Esophagus muscularis mucosa (tissue), 3 donors: ENCODE measurements at regions not wholly inside any gene's neighbourhood (a gene's known extent, or its start where the extent isn't known, plus 50 kb on each side); places are given as distances from the start of the nearest gene placed in this dataset.

Experiments used
- POLR2A ChIP-seq: fragments of 450-650 bp; IDR thresholded peaks from one replicate; pipeline ENCODE4 v1.6.1; 2017; ENCODE audit warnings: antibody characterized with exemption, moderate library complexity, mild to moderate bottlenecking, low read depth
- TF ChIP-seq, protein P1 (sequence below), 3 experiments: fragments of 200-600 bp in 2 of 3; fragments of 450-650 bp in 1 of 3; sonication (generic) in 2 of 3; IDR thresholded peaks; one replicate each; pipeline ENCODE4 v1.5.1; 2017 to 2019; ENCODE audit warnings: antibody characterized with exemption in 3 of 3, mild to moderate bottlenecking in 2 of 3, moderate library complexity in 1 of 3

DNA sequence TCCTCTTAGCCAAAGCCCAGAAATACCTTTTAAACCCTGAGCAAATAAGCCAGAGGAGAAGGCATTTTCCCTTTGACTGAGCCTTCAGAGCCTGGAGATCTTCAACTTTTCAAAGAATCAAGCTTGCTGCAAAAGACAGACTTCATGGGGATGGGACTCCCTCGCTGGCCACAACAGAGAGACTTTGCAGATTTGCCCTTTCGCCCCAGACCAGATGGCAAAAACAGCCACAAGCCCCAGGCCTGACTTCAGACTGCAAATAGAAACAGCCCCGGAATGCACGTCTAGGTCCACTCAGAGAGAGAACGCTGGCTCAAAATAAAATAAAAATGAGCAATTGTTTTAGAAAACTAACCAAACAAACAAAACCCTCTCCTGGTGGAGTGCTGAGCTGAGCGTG is 114.6 kb upstream of the MED13L start:
- TF ChIP-seq POLR2A: no peak
- TF ChIP-seq, protein P1, sequence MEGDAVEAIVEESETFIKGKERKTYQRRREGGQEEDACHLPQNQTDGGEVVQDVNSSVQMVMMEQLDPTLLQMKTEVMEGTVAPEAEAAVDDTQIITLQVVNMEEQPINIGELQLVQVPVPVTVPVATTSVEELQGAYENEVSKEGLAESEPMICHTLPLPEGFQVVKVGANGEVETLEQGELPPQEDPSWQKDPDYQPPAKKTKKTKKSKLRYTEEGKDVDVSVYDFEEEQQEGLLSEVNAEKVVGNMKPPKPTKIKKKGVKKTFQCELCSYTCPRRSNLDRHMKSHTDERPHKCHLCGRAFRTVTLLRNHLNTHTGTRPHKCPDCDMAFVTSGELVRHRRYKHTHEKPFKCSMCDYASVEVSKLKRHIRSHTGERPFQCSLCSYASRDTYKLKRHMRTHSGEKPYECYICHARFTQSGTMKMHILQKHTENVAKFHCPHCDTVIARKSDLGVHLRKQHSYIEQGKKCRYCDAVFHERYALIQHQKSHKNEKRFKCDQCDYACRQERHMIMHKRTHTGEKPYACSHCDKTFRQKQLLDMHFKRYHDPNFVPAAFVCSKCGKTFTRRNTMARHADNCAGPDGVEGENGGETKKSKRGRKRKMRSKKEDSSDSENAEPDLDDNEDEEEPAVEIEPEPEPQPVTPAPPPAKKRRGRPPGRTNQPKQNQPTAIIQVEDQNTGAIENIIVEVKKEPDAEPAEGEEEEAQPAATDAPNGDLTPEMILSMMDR (IDR thresholded peaks at IDR 0.05): no peak
